ENCODE measurements at regions not wholly inside any gene's neighbourhood (a gene's known extent, or its start where the extent isn't known, plus 50 kb on each side); places are given as distances from the start of the nearest gene placed in this dataset.

GRCh38 chr3:106805625-106806024, 571.6 kb upstream of the CCDC54 start:
- Histone ChIP-seq H3K27me3 (no peaks in the 10 kb centered on the region), H3K9me3 (no peaks in the 10 kb centered on the region), H3K36me3 (no peaks in the 10 kb centered on the region), H3K4me3 (no peak overlapping the region), H3K4me1 (no peaks in the 10 kb centered on the region), H3K27ac (no peak overlapping the region)
- TF ChIP-seq CTCF (IDR thresholded peaks at IDR 0.05) = no peak
- intact Hi-C loops (cut with DNase I) = no loop called here
- ATAC-seq (no peak), DNase-seq (no peak)

- intact Hi-C loops (cut with DNase I) = no loop called here
- DNase-seq (no peak), ATAC-seq (no peak)
- Histone ChIP-seq H3K27me3 (no peaks in the 10 kb centered on the region), H3K4me1 (no peaks in the 10 kb centered on the region), H3K36me3 (no peaks in the 10 kb centered on the region), H3K9me3 (no peaks in the 10 kb centered on the region), H3K4me3 (no peak overlapping the region), H3K27ac (no peak overlapping the region)
- TF ChIP-seq CTCF (IDR thresholded peaks at IDR 0.05) = no peak
These were observed 570.3 kb upstream of the CCDC54 start for GRCh38 chr3:106806964-106807363.

- Histone ChIP-seq H3K4me3 (no peak overlapping the region), H3K36me3 (no peaks in the 10 kb centered on the region), H3K27me3 (no peaks in the 10 kb centered on the region), H3K9me3 (no peaks in the 10 kb centered on the region), H3K27ac (no peak overlapping the region), H3K4me1 (no peaks in the 10 kb centered on the region)
- intact Hi-C loops (cut with DNase I) = no loop called here
- TF ChIP-seq CTCF (IDR thresholded peaks at IDR 0.05) = no peak
- no peak for ATAC-seq
- DNase-seq = no peak
These were observed 568.2 kb upstream of the CCDC54 start for GRCh38 chr3:106809041-106809440.

GRCh38 chr3:106809623-106810299, 567.5 kb upstream of the CCDC54 start:
- H3K27ac ChIP-seq = no peak overlapping the region
- no peaks in the 10 kb centered on the region for H3K9me3 ChIP-seq
- no peak overlapping the region for H3K4me3 ChIP-seq
- H3K4me1 ChIP-seq = no peaks in the 10 kb centered on the region
- TF ChIP-seq CTCF (IDR thresholded peaks at IDR 0.05) = no peak
- intact Hi-C loops (cut with DNase I) = no loop called here
- DNase-seq (no peak), ATAC-seq (no peak)
- no peaks in the 10 kb centered on the region for H3K36me3 ChIP-seq
- no peaks in the 10 kb centered on the region for H3K27me3 ChIP-seq

- intact Hi-C loops (cut with DNase I) = no loop called here
These were observed 566.9 kb upstream of the CCDC54 start for GRCh38 chr3:106810300-106810875.

More at GRCh38 chr3:106810300-106810875, 566.9 kb upstream of the CCDC54 start:
- Histone ChIP-seq H3K36me3 (no peaks in the 10 kb centered on the region), H3K27me3 (no peaks in the 10 kb centered on the region), H3K4me3 (no peak overlapping the region), H3K4me1 (no peaks in the 10 kb centered on the region), H3K9me3 (no peaks in the 10 kb centered on the region), H3K27ac (no peak overlapping the region)
- DNase-seq = no peak
- no peak for TF ChIP-seq CTCF (IDR thresholded peaks at IDR 0.05)
- no peak for ATAC-seq
